NOMO-1 (cell line): ENCODE measurements at regions not wholly inside any gene's neighbourhood (a gene's known extent, or its start where the extent isn't known, plus 50 kb on each side); places are given as distances from the start of the nearest gene placed in this dataset.
A peak's percentile ranks its signal among the peaks of the same experiment; 100 is the strongest.

Source experiments
- DNase-seq, 2 experiments: peaks; one replicate each; lab custom pipeline; 2025; ENCODE audit not compliant: unreplicated experiment in 2 of 2; lab: John Stamatoyannopoulos, UW

GRCh38 chr7:16975712-16976111 is 93.9 kb upstream of the AGR3 start:
- peak; percentile 79 to 92 for DNase-seq

- no peak for DNase-seq
Observed at GRCh38 chr7:16978358-16979244, 96.8 kb upstream of the AGR3 start.

GRCh38 chr7:16980539-16980938 is 98.8 kb upstream of the AGR3 start:
- DNase-seq: no peak

- peak in 1 of 2 experiments; percentile 20 for DNase-seq
Observed at GRCh38 chr7:16982640-16983350, 101.0 kb upstream of the AGR3 start.

- no peak for DNase-seq
Observed at GRCh38 chr7:16984375-16984774, 102.6 kb upstream of the AGR3 start.

GRCh38 chr7:16985621-16986020 is 103.8 kb upstream of the AGR3 start:
- no peak for DNase-seq

GRCh38 chr7:16986755-16987154 is 105.0 kb upstream of the AGR3 start:
- no peak for DNase-seq

GRCh38 chr7:16989811-16990413 is 108.1 kb upstream of the AGR3 start:
- DNase-seq: no peak

GRCh38 chr7:16991551-16991950 is 109.8 kb upstream of the AGR3 start:
- no peak for DNase-seq

GRCh38 chr7:16993543-16993942 is 111.8 kb upstream of the AGR3 start:
- no peak for DNase-seq

- no peak for DNase-seq
Observed at GRCh38 chr7:16998481-16999051, 116.8 kb upstream of the AGR3 start.

GRCh38 chr7:16999541-17000267 is 117.9 kb upstream of the AGR3 start:
- DNase-seq: peak; percentile 71 to 91

- no peak for DNase-seq
Observed at GRCh38 chr7:17005271-17005670, 123.5 kb upstream of the AGR3 start.

GRCh38 chr7:17007841-17008240 is 126.1 kb upstream of the AGR3 start:
- no peak for DNase-seq

GRCh38 chr7:17009007-17009719 is 127.4 kb upstream of the AGR3 start:
- DNase-seq: peak in 1 of 2 experiments; percentile 62

GRCh38 chr7:17009933-17010332 is 128.2 kb upstream of the AGR3 start:
- DNase-seq: no peak

GRCh38 chr7:17010637-17011300 is 129.0 kb upstream of the AGR3 start:
- DNase-seq: no peak

GRCh38 chr7:17013204-17013603 is 131.4 kb upstream of the AGR3 start:
- no peak for DNase-seq

- no peak for DNase-seq
Observed at GRCh38 chr7:17014686-17015085, 132.9 kb upstream of the AGR3 start.
